ENCODE measurements at regions not wholly inside any gene's neighbourhood (a gene's known extent, or its start where the extent isn't known, plus 50 kb on each side); places are given as distances from the start of the nearest gene placed in this dataset.

- Histone ChIP-seq H3K27ac (ENCODE audit: low read depth in 2 of 2, low read length in 1 of 2) (no peak overlapping the region), H3K27me3 (ENCODE audit: control insufficient read depth in 1 of 2, insufficient read depth in 2 of 2, low read length in 2 of 2) (no peaks in the 10 kb centered on the region), H3K4me1 (ENCODE audit: control insufficient read depth in 2 of 2, insufficient read depth in 2 of 2, low read length in 1 of 2) (no peaks in the 10 kb centered on the region), H3K9me3 (ENCODE audit: control insufficient read depth in 2 of 2, insufficient read depth in 1 of 2, low read depth in 1 of 2, low read length in 1 of 2) (no peaks in the 10 kb centered on the region), H3K36me3 (ENCODE audit: control insufficient read depth in 2 of 2, insufficient read depth in 2 of 2, low read length in 1 of 2) (no peaks in the 10 kb centered on the region), H3K4me3 (ENCODE audit: low read depth in 1 of 2, low read length in 2 of 2) (no peak overlapping the region)
Observed at GRCh38 chr4:31111790-31112189, 391.6 kb downstream of the PCDH7 start.

GRCh38 chr4:31114816-31115215 is 394.6 kb downstream of the PCDH7 start:
- Histone ChIP-seq H3K27ac (ENCODE audit: low read depth in 2 of 2, low read length in 1 of 2) (no peak overlapping the region), H3K9me3 (ENCODE audit: control insufficient read depth in 2 of 2, insufficient read depth in 1 of 2, low read depth in 1 of 2, low read length in 1 of 2) (no peaks in the 10 kb centered on the region), H3K4me1 (ENCODE audit: control insufficient read depth in 2 of 2, insufficient read depth in 2 of 2, low read length in 1 of 2) (no peaks in the 10 kb centered on the region), H3K36me3 (ENCODE audit: control insufficient read depth in 2 of 2, insufficient read depth in 2 of 2, low read length in 1 of 2) (no peaks in the 10 kb centered on the region), H3K27me3 (ENCODE audit: control insufficient read depth in 1 of 2, insufficient read depth in 2 of 2, low read length in 2 of 2) (no peaks in the 10 kb centered on the region), H3K4me3 (ENCODE audit: low read depth in 1 of 2, low read length in 2 of 2) (no peak overlapping the region)
- 90 to 91% methylated on average over 6 of the region's 6 CpGs for WGBS, 2 donors

GRCh38 chr4:31124008-31124585 is 403.9 kb downstream of the PCDH7 start:
- Histone ChIP-seq H3K27ac (ENCODE audit: low read depth in 2 of 2, low read length in 1 of 2) (no peak overlapping the region), H3K9me3 (ENCODE audit: control insufficient read depth in 2 of 2, insufficient read depth in 1 of 2, low read depth in 1 of 2, low read length in 1 of 2) (no peaks in the 10 kb centered on the region), H3K36me3 (ENCODE audit: control insufficient read depth in 2 of 2, insufficient read depth in 2 of 2, low read length in 1 of 2) (no peaks in the 10 kb centered on the region), H3K27me3 (ENCODE audit: control insufficient read depth in 1 of 2, insufficient read depth in 2 of 2, low read length in 2 of 2) (no peaks in the 10 kb centered on the region), H3K4me3 (ENCODE audit: low read depth in 1 of 2, low read length in 2 of 2) (no peak overlapping the region), H3K4me1 (ENCODE audit: control insufficient read depth in 2 of 2, insufficient read depth in 2 of 2, low read length in 1 of 2) (no peaks in the 10 kb centered on the region)
- 81 to 92% methylated on average over 7 of the region's 7 CpGs for WGBS, 2 donors

GRCh38 chr4:31125061-31125460 is 404.9 kb downstream of the PCDH7 start:
- 72 to 82% methylated on average over 1 of the region's 1 CpG for WGBS, 2 donors
- Histone ChIP-seq H3K9me3 (ENCODE audit: control insufficient read depth in 2 of 2, insufficient read depth in 1 of 2, low read depth in 1 of 2, low read length in 1 of 2) (no peaks in the 10 kb centered on the region), H3K4me1 (ENCODE audit: control insufficient read depth in 2 of 2, insufficient read depth in 2 of 2, low read length in 1 of 2) (no peaks in the 10 kb centered on the region), H3K27me3 (ENCODE audit: control insufficient read depth in 1 of 2, insufficient read depth in 2 of 2, low read length in 2 of 2) (no peaks in the 10 kb centered on the region), H3K36me3 (ENCODE audit: control insufficient read depth in 2 of 2, insufficient read depth in 2 of 2, low read length in 1 of 2) (no peaks in the 10 kb centered on the region), H3K4me3 (ENCODE audit: low read depth in 1 of 2, low read length in 2 of 2) (no peak overlapping the region), H3K27ac (ENCODE audit: low read depth in 2 of 2, low read length in 1 of 2) (no peak overlapping the region)

- Histone ChIP-seq H3K4me3 (ENCODE audit: low read depth in 1 of 2, low read length in 2 of 2) (no peak overlapping the region), H3K27me3 (ENCODE audit: control insufficient read depth in 1 of 2, insufficient read depth in 2 of 2, low read length in 2 of 2) (no peaks in the 10 kb centered on the region), H3K36me3 (ENCODE audit: control insufficient read depth in 2 of 2, insufficient read depth in 2 of 2, low read length in 1 of 2) (no peaks in the 10 kb centered on the region), H3K4me1 (ENCODE audit: control insufficient read depth in 2 of 2, insufficient read depth in 2 of 2, low read length in 1 of 2) (no peaks in the 10 kb centered on the region), H3K9me3 (ENCODE audit: control insufficient read depth in 2 of 2, insufficient read depth in 1 of 2, low read depth in 1 of 2, low read length in 1 of 2) (no peaks in the 10 kb centered on the region), H3K27ac (ENCODE audit: low read depth in 2 of 2, low read length in 1 of 2) (no peak overlapping the region)
- WGBS, 2 donors: 67 to 79% methylated on average over 2 of the region's 2 CpGs
Observed at GRCh38 chr4:31125496-31125895, 405.3 kb downstream of the PCDH7 start.

- H3K27ac ChIP-seq (ENCODE audit: low read depth in 2 of 2, low read length in 1 of 2): no peak overlapping the region
- no peaks in the 10 kb centered on the region for H3K9me3 ChIP-seq (ENCODE audit: control insufficient read depth in 2 of 2, insufficient read depth in 1 of 2, low read depth in 1 of 2, low read length in 1 of 2)
- no peak overlapping the region for H3K4me3 ChIP-seq (ENCODE audit: low read depth in 1 of 2, low read length in 2 of 2)
- no peaks in the 10 kb centered on the region for H3K4me1 ChIP-seq (ENCODE audit: control insufficient read depth in 2 of 2, insufficient read depth in 2 of 2, low read length in 1 of 2)
- no peaks in the 10 kb centered on the region for H3K27me3 ChIP-seq (ENCODE audit: control insufficient read depth in 1 of 2, insufficient read depth in 2 of 2, low read length in 2 of 2)
- no peaks in the 10 kb centered on the region for H3K36me3 ChIP-seq (ENCODE audit: control insufficient read depth in 2 of 2, insufficient read depth in 2 of 2, low read length in 1 of 2)
- 85 to 90% methylated on average over 5 of the region's 5 CpGs for WGBS, 2 donors
Observed at GRCh38 chr4:31126881-31127398, 406.8 kb downstream of the PCDH7 start.

GRCh38 chr4:31130930-31131329 is 410.8 kb downstream of the PCDH7 start:
- H3K27ac ChIP-seq (ENCODE audit: low read depth in 2 of 2, low read length in 1 of 2): no peak overlapping the region
- H3K9me3 ChIP-seq (ENCODE audit: control insufficient read depth in 2 of 2, insufficient read depth in 1 of 2, low read depth in 1 of 2, low read length in 1 of 2): no peaks in the 10 kb centered on the region
- H3K27me3 ChIP-seq (ENCODE audit: control insufficient read depth in 1 of 2, insufficient read depth in 2 of 2, low read length in 2 of 2): no peaks in the 10 kb centered on the region
- no peaks in the 10 kb centered on the region for H3K36me3 ChIP-seq (ENCODE audit: control insufficient read depth in 2 of 2, insufficient read depth in 2 of 2, low read length in 1 of 2)
- 75 to 91% methylated on average over 3 of the region's 3 CpGs for WGBS, 2 donors
- no peak overlapping the region for H3K4me3 ChIP-seq (ENCODE audit: low read depth in 1 of 2, low read length in 2 of 2)
- H3K4me1 ChIP-seq (ENCODE audit: control insufficient read depth in 2 of 2, insufficient read depth in 2 of 2, low read length in 1 of 2): no peaks in the 10 kb centered on the region

- H3K27ac ChIP-seq (ENCODE audit: low read depth in 2 of 2, low read length in 1 of 2): no peak overlapping the region
- H3K4me3 ChIP-seq (ENCODE audit: low read depth in 1 of 2, low read length in 2 of 2): no peak overlapping the region
- no peaks in the 10 kb centered on the region for H3K36me3 ChIP-seq (ENCODE audit: control insufficient read depth in 2 of 2, insufficient read depth in 2 of 2, low read length in 1 of 2)
- no peaks in the 10 kb centered on the region for H3K27me3 ChIP-seq (ENCODE audit: control insufficient read depth in 1 of 2, insufficient read depth in 2 of 2, low read length in 2 of 2)
- WGBS, 2 donors: 66 to 73% methylated on average over 1 of the region's 1 CpG
- no peaks in the 10 kb centered on the region for H3K9me3 ChIP-seq (ENCODE audit: control insufficient read depth in 2 of 2, insufficient read depth in 1 of 2, low read depth in 1 of 2, low read length in 1 of 2)
- H3K4me1 ChIP-seq (ENCODE audit: control insufficient read depth in 2 of 2, insufficient read depth in 2 of 2, low read length in 1 of 2): no peaks in the 10 kb centered on the region
Observed at GRCh38 chr4:31134720-31135119, 414.6 kb downstream of the PCDH7 start.

GRCh38 chr4:31139767-31140166 is 419.6 kb downstream of the PCDH7 start:
- Histone ChIP-seq H3K27ac (ENCODE audit: low read depth in 2 of 2, low read length in 1 of 2) (no peak overlapping the region), H3K27me3 (ENCODE audit: control insufficient read depth in 1 of 2, insufficient read depth in 2 of 2, low read length in 2 of 2) (no peaks in the 10 kb centered on the region), H3K4me3 (ENCODE audit: low read depth in 1 of 2, low read length in 2 of 2) (no peak overlapping the region), H3K36me3 (ENCODE audit: control insufficient read depth in 2 of 2, insufficient read depth in 2 of 2, low read length in 1 of 2) (peaks cover 0 to 3% of the 10 kb centered on the region in 2 donors), H3K4me1 (ENCODE audit: control insufficient read depth in 2 of 2, insufficient read depth in 2 of 2, low read length in 1 of 2) (no peaks in the 10 kb centered on the region), H3K9me3 (ENCODE audit: control insufficient read depth in 2 of 2, insufficient read depth in 1 of 2, low read depth in 1 of 2, low read length in 1 of 2) (no peaks in the 10 kb centered on the region)
- WGBS, 2 donors: 72 to 82% methylated on average over 1 of the region's 1 CpG

- no peaks in the 10 kb centered on the region for H3K4me1 ChIP-seq (ENCODE audit: control insufficient read depth in 2 of 2, insufficient read depth in 2 of 2, low read length in 1 of 2)
- WGBS, 2 donors: 48 to 56% methylated on average over 4 of the region's 4 CpGs
- H3K9me3 ChIP-seq (ENCODE audit: control insufficient read depth in 2 of 2, insufficient read depth in 1 of 2, low read depth in 1 of 2, low read length in 1 of 2): no peaks in the 10 kb centered on the region
- H3K4me3 ChIP-seq (ENCODE audit: low read depth in 1 of 2, low read length in 2 of 2): no peak overlapping the region
- peaks cover 0 to 3% of the 10 kb centered on the region in 2 donors for H3K36me3 ChIP-seq (ENCODE audit: control insufficient read depth in 2 of 2, insufficient read depth in 2 of 2, low read length in 1 of 2)
- no peak overlapping the region for H3K27ac ChIP-seq (ENCODE audit: low read depth in 2 of 2, low read length in 1 of 2)
- H3K27me3 ChIP-seq (ENCODE audit: control insufficient read depth in 1 of 2, insufficient read depth in 2 of 2, low read length in 2 of 2): no peaks in the 10 kb centered on the region
Observed at GRCh38 chr4:31141095-31141831, 421.1 kb downstream of the PCDH7 start.

All from esophagus (tissue), 2 donors.